Naive thymus-derived CD4-positive, alpha-beta T cell (primary cell): ENCODE measurements at regions not wholly inside any gene's neighbourhood (a gene's known extent, or its start where the extent isn't known, plus 50 kb on each side); places are given as distances from the start of the nearest gene placed in this dataset.

Experiments
- ATAC-seq: fragments of 150-1000 bp; cut with Tn5 transposase; 2 replicates; pipeline ENCODE4 v1.10.0; 2021; ENCODE audit warnings: mild to moderate bottlenecking, moderate library complexity
- CTCF ChIA-PET: fragments of 350-600 bp; sonication (Branson Sonifier 250); formaldehyde crosslinking; loops from one replicate; lab custom pipeline; 2021; ENCODE audit warnings: antibody characterized with exemption; lab: Charles Lee
- POLR2A ChIA-PET: fragments of 350-600 bp; sonication (Branson Sonifier 250); formaldehyde crosslinking; loops from one replicate; lab custom pipeline; 2021; ENCODE audit warnings: antibody characterized with exemption, inconsistent platforms; lab: Charles Lee
- DNase-seq, 9 donors: peaks; one replicate each; pipeline versions ENCODE4 v3.0.0 to v3.0.0-alpha.2; 2020 to 2022; ENCODE audit warnings: mixed read lengths in 1 of 9
- H3K27ac ChIP-seq: one replicate; pipeline ENCODE4 v1.7.0; 2013; ENCODE audit warnings: mild to moderate bottlenecking, low read depth, low read length, moderate library complexity
- H3K27me3 ChIP-seq, 2 donors: one replicate each; pipeline ENCODE4 v1.7.0; 2013; ENCODE audit warnings: low read length in 2 of 2, mild to moderate bottlenecking in 2 of 2, moderate library complexity in 2 of 2; ENCODE audit not compliant: control insufficient read depth in 2 of 2, insufficient read depth in 2 of 2
- H3K36me3 ChIP-seq, 3 experiments: 1 replicate in 2 of 3; 2 replicates in 1 of 3; pipeline ENCODE4 v1.7.0; 2013; ENCODE audit warnings: low read length in 3 of 3, mild to moderate bottlenecking in 3 of 3, moderate library complexity in 1 of 3; ENCODE audit not compliant: insufficient read depth in 3 of 3, control insufficient read depth in 2 of 3
- H3K4me1 ChIP-seq, 2 donors: one replicate each; pipeline ENCODE4 v1.7.0; 2013; ENCODE audit warnings: low read length in 2 of 2, mild to moderate bottlenecking in 2 of 2, moderate library complexity in 1 of 2; ENCODE audit not compliant: control insufficient read depth in 2 of 2, insufficient read depth in 2 of 2
- H3K4me3 ChIP-seq: 2 replicates; pipeline ENCODE4 v1.7.0; 2013; ENCODE audit warnings: mild to moderate bottlenecking, low read length
- H3K9me3 ChIP-seq, 3 experiments: 1 replicate in 2 of 3; 2 replicates in 1 of 3; pipeline ENCODE4 v1.7.0; 2013; ENCODE audit warnings: low read length in 3 of 3; ENCODE audit not compliant: control insufficient read depth in 2 of 3
- H3K27ac Mint-ChIP-seq, 9 donors: one replicate each; pipeline ENCODE4 v1.8.0; 2020 to 2022; ENCODE audit warnings: mixed read lengths in 9 of 9, mild to moderate bottlenecking in 8 of 9, moderate library complexity in 5 of 9, inconsistent platforms in 2 of 9
- H3K27me3 Mint-ChIP-seq, 5 donors: one replicate each; pipeline ENCODE4 v1.8.0; 2021 to 2022; ENCODE audit warnings: mixed read lengths in 5 of 5, mild to moderate bottlenecking in 1 of 5
- H3K36me3 Mint-ChIP-seq, 5 donors: one replicate each; pipeline ENCODE4 v1.8.0; 2020 to 2022; ENCODE audit warnings: mixed read lengths in 5 of 5, mild to moderate bottlenecking in 3 of 5, inconsistent platforms in 1 of 5
- H3K4me1 Mint-ChIP-seq, 7 donors: one replicate each; pipeline ENCODE4 v1.8.0; 2020 to 2022; ENCODE audit warnings: mixed read lengths in 7 of 7, mild to moderate bottlenecking in 3 of 7, inconsistent platforms in 1 of 7
- H3K4me3 Mint-ChIP-seq, 10 donors: one replicate each; pipeline ENCODE4 v1.8.0; 2020 to 2022; ENCODE audit warnings: mild to moderate bottlenecking in 10 of 10, mixed read lengths in 10 of 10, moderate library complexity in 6 of 10, inconsistent platforms in 2 of 10
- H3K9me3 Mint-ChIP-seq, 11 donors: one replicate each; pipeline ENCODE4 v1.8.0; 2020 to 2022; ENCODE audit warnings: mixed read lengths in 11 of 11, mild to moderate bottlenecking in 4 of 11, inconsistent platforms in 1 of 11, moderate library complexity in 1 of 11
- intact Hi-C, 2 donors: fragments of 100-400 bp; cut with micrococcal nuclease; formaldehyde crosslinking; loops; one replicate each; pipeline ENCODE4 v1.15.1; 2023

DNA sequence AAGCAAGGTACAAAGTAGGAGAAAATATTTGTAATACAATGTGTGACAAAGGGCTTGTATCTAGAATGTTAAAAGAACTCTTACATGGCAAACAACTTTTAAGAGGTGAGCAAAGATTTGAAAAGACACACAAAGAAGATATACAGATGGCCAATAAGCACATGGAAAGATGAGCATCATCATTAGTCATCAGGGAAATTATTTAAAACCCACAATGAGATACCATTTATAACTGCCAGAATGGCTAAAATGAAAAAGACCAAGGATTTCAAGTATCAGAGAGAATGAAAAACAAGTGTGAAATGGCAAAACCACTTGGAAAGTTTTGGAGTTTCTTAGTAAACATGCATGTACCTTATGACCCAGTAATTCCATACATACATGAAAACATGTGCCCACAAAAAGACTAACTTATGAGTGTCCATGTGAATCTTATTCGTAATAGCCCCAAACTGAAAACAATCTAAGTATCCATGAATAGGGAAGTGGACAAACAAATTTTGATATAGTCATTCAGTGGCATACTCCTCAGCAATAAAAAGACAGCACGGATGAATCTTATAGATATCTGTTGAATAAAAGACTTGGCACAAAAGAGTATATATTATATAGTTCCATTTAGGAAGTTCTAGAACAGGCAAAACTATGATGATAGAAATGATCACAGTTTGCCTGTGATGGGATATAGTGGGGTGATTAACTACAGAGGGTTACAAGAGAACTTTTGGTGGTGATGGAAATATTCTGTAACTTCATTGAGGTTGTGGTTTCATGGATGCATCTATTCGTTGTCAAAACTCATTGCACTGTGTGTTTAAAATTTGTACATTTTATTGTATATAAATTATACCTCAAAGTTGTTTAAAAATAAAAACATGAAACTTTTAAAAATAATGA lies 82.0 kb downstream of the DISP1 start:
- Histone ChIP-seq H3K36me3 (no peaks in the 10 kb centered on the region), H3K4me1 (no peaks in the 10 kb centered on the region), H3K27ac (no peak overlapping the region), H3K27me3 (no peaks in the 10 kb centered on the region), H3K9me3 (no peaks in the 10 kb centered on the region), H3K4me3 (no peak overlapping the region)
- Mint-ChIP-seq H3K36me3 (peaks cover 0 to 21% (median 9%) of the 10 kb centered on the region in 5 donors), H3K27me3 (peaks cover 0 to 4% (median 0%) of the 10 kb centered on the region in 5 donors), H3K4me3 (peak overlapping the region in 9 of 10 donors; percentile 23 to 86 (median 49)), H3K9me3 (peaks cover 0 to 13% (median 0%) of the 10 kb centered on the region in 11 donors), H3K27ac (peak overlapping the region in 8 of 9 donors; percentile 8 to 88 (median 64)), H3K4me1 (peaks cover 8 to 27% (median 17%) of the 10 kb centered on the region in 7 donors)
- POLR2A ChIA-PET: no interaction called here
- intact Hi-C loops: no loop called here
- DNase-seq (no peak), ATAC-seq (no peak)
- CTCF ChIA-PET: no interaction called here

DNA sequence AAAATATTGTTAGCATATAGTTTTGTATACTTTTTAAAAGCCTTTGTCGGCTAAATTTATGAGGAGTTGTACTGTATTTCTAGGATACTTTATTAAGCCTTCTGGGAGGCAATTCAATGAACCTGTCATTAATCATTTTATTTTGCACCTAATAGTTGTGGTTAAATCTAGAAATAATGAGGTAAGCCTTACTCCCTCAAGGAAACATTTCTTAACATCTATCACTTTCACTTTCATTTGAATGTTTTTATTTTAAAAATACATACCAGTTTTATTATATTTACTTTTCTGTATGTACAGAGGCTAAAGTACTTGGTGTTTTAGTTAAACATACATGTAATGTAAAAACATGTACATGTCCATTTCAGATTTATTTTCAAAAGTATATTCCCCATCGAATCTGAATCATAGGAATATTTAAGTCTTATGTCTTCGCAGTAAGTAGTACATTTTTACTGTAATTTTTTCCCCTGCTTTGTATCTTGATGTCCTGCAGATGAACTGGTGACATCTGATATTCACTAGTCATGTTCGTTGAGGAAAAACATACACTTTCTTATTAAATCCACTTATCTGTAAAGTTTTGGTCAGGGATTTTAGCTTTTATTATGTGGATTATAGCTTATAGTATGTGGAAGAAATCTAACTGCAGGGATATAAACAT lies 82.8 kb downstream of the DISP1 start:
- ChIA-PET POLR2A (no interaction called here), CTCF (no interaction called here)
- H3K36me3 ChIP-seq: no peaks in the 10 kb centered on the region
- peaks cover 0 to 4% (median 0%) of the 10 kb centered on the region in 5 donors for H3K27me3 Mint-ChIP-seq
- peak overlapping the region; percentile 10 to 86 (median 75) for H3K4me3 Mint-ChIP-seq
- ATAC-seq: no peak
- DNase-seq: no peak
- no peaks in the 10 kb centered on the region for H3K27me3 ChIP-seq
- intact Hi-C loops: no loop called here
- H3K27ac ChIP-seq: peak overlapping the region; percentile 64
- peaks cover 8 to 27% (median 17%) of the 10 kb centered on the region in 7 donors for H3K4me1 Mint-ChIP-seq
- H3K4me1 ChIP-seq: no peaks in the 10 kb centered on the region
- no peaks in the 10 kb centered on the region for H3K9me3 ChIP-seq
- H3K27ac Mint-ChIP-seq: peak overlapping the region; percentile 67 to 92 (median 80)
- peak overlapping the region; percentile 21 for H3K4me3 ChIP-seq
- peaks cover 0 to 24% (median 9%) of the 10 kb centered on the region in 5 donors for H3K36me3 Mint-ChIP-seq
- H3K9me3 Mint-ChIP-seq: peaks cover 0 to 13% (median 0%) of the 10 kb centered on the region in 11 donors

DNA sequence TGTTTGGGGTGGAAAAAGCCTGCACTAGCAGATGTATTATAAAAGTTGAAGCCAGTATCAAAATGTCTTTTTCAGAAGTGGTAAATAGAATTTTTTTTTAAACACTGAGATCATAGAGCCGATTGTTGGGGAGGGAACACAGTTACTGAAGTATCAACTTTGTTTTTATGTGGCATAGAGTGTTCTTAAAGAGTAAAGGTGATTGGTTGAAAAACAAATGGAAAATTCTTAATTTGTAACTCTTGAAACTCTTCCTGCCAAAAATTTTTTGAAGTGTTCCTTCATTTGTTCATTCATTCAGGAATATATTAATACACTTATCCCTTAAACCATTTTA lies 83.3 kb downstream of the DISP1 start:
- Histone ChIP-seq H3K4me1 (no peaks in the 10 kb centered on the region), H3K36me3 (no peaks in the 10 kb centered on the region), H3K9me3 (no peaks in the 10 kb centered on the region), H3K4me3 (peak overlapping the region; percentile 21), H3K27ac (peak overlapping the region; percentile 64), H3K27me3 (no peaks in the 10 kb centered on the region)
- Mint-ChIP-seq H3K27ac (peak overlapping the region; percentile 67 to 92 (median 80)), H3K36me3 (peaks cover 0 to 24% (median 9%) of the 10 kb centered on the region in 5 donors), H3K9me3 (peaks cover 0 to 13% (median 0%) of the 10 kb centered on the region in 11 donors), H3K4me1 (peaks cover 8 to 27% (median 17%) of the 10 kb centered on the region in 7 donors), H3K27me3 (peaks cover 0 to 4% (median 0%) of the 10 kb centered on the region in 5 donors), H3K4me3 (peak overlapping the region; percentile 10 to 86 (median 75))
- intact Hi-C loops: no loop called here
- ChIA-PET CTCF (no interaction called here), POLR2A (no interaction called here)
- ATAC-seq (no peak), DNase-seq (peak in 3 of 9 donors; percentile 5 to 16 (median 7))

DNA sequence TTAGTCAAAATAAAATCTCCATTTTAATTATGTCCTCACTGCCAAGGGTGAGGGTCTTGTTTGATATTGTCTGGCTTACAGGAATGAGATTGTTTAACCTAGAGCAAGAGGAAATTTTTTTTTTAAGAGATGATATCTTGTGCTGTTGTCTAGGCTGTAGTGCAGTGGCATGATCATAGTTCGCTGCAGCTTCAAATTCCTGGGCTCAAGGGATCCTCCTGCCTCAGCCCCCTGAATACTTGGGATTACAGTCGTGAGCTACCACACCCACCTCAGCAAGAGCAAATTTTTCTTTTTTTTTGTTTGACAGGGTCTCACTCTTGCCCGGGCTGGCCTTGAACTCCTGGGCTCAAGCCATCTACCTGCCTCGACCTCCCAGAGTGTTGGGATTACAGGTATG lies 84.6 kb downstream of the DISP1 start:
- ATAC-seq: no peak
- H3K27me3 ChIP-seq: no peaks in the 10 kb centered on the region
- intact Hi-C loops: no loop called here
- no peak overlapping the region for H3K27ac Mint-ChIP-seq
- no peak overlapping the region for H3K27ac ChIP-seq
- no peak overlapping the region for H3K4me3 ChIP-seq
- ChIA-PET POLR2A (no interaction called here), CTCF (interaction anchor here (0.6 to 0.7 kb wide), 2 partner anchors 221 to 428 kb away, joined by 3 to 6 read pairs; no protein-coding TSS in a partner anchor)
- peaks cover 0 to 13% (median 0%) of the 10 kb centered on the region in 11 donors for H3K9me3 Mint-ChIP-seq
- H3K4me1 Mint-ChIP-seq: peaks cover 8 to 27% (median 17%) of the 10 kb centered on the region in 7 donors
- DNase-seq: no peak
- H3K36me3 ChIP-seq: no peaks in the 10 kb centered on the region
- H3K27me3 Mint-ChIP-seq: peaks cover 0 to 4% (median 0%) of the 10 kb centered on the region in 5 donors
- H3K4me1 ChIP-seq: no peaks in the 10 kb centered on the region
- no peak overlapping the region for H3K4me3 Mint-ChIP-seq
- peaks cover 0 to 16% (median 9%) of the 10 kb centered on the region in 5 donors for H3K36me3 Mint-ChIP-seq
- H3K9me3 ChIP-seq: no peaks in the 10 kb centered on the region

- Mint-ChIP-seq H3K4me1 (no peaks in the 10 kb centered on the region), H3K9me3 (peaks cover 0 to 13% (median 0%) of the 10 kb centered on the region in 11 donors), H3K4me3 (no peak overlapping the region), H3K36me3 (peaks cover 0 to 18% (median 9%) of the 10 kb centered on the region in 5 donors), H3K27ac (no peak overlapping the region), H3K27me3 (peaks cover 0 to 4% (median 0%) of the 10 kb centered on the region in 5 donors)
- no peak overlapping the region for H3K4me3 ChIP-seq
- POLR2A ChIA-PET: no interaction called here
- no peak overlapping the region for H3K27ac ChIP-seq
- H3K4me1 ChIP-seq: no peaks in the 10 kb centered on the region
- no peaks in the 10 kb centered on the region for H3K27me3 ChIP-seq
- DNase-seq: no peak
- CTCF ChIA-PET: interaction anchor here (0.7 kb wide), 1 partner anchor 63 kb away, joined by 3 read pairs; no protein-coding TSS in a partner anchor
- intact Hi-C loops: no loop called here
- no peaks in the 10 kb centered on the region for H3K36me3 ChIP-seq
- no peak for ATAC-seq
- no peaks in the 10 kb centered on the region for H3K9me3 ChIP-seq
Observed at GRCh38 chr1:222904451-222904850, 89.6 kb downstream of the DISP1 start.

- peaks cover 0 to 13% (median 0%) of the 10 kb centered on the region in 11 donors for H3K9me3 Mint-ChIP-seq
- H3K27me3 ChIP-seq: no peaks in the 10 kb centered on the region
- ATAC-seq: no peak
- intact Hi-C loops: no loop called here
- POLR2A ChIA-PET: no interaction called here
- H3K27ac Mint-ChIP-seq: no peak overlapping the region
- H3K4me3 ChIP-seq: no peak overlapping the region
- H3K4me1 ChIP-seq: no peaks in the 10 kb centered on the region
- no peaks in the 10 kb centered on the region for H3K4me1 Mint-ChIP-seq
- peaks cover 0 to 4% (median 0%) of the 10 kb centered on the region in 5 donors for H3K27me3 Mint-ChIP-seq
- no peaks in the 10 kb centered on the region for H3K36me3 ChIP-seq
- CTCF ChIA-PET: no interaction called here
- H3K4me3 Mint-ChIP-seq: no peak overlapping the region
- H3K27ac ChIP-seq: no peak overlapping the region
- H3K9me3 ChIP-seq: no peaks in the 10 kb centered on the region
- DNase-seq: no peak
- peaks cover 0 to 22% (median 9%) of the 10 kb centered on the region in 5 donors for H3K36me3 Mint-ChIP-seq
Observed at GRCh38 chr1:222905151-222905550, 90.3 kb downstream of the DISP1 start.
